ENCODE measurements at regions not wholly inside any gene's neighbourhood (a gene's known extent, or its start where the extent isn't known, plus 50 kb on each side); places are given as distances from the start of the nearest gene placed in this dataset.

- Histone ChIP-seq H3K36me3 (no peaks in the 10 kb centered on the region), H3K27me3 (ENCODE audit: low read depth) (no peaks in the 10 kb centered on the region), H3K27ac (replicated peaks) (no peak overlapping the region), H3K4me1 (no peaks in the 10 kb centered on the region), H3K9me3 (replicated peaks) (no peaks in the 10 kb centered on the region), H3K4me3 (no peak overlapping the region)
- no peak for TF ChIP-seq CTCF (IDR thresholded peaks at IDR 0.05; ENCODE audit: borderline replicate concordance)
- DNase-seq = no peak
- intact Hi-C loops (cut with micrococcal nuclease) = no loop called here
Observed at GRCh38 chr2:155513248-155513647, 814.8 kb downstream of the KCNJ3 start.

DNA sequence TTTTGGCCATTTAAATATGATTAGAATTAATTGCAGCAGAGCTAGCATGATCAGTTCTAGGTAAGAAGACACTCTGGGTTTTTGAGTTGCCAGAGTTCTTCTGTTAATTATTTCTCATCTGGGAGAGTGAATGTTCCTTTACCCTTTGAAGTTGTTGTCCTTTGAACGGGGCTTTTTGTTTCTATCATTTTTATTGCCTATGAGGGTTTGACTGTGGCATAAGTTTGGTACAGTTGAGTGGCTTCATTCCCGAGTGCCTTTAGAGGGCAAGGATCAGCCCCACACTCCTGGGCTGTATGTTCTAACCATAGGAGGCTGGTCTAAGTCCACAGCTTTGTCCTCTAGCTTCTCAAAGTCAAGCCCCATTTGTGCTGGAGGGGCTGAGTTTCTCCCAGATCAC is 804.3 kb downstream of the KCNJ3 start:
- intact Hi-C loops (cut with micrococcal nuclease) = no loop called here
- DNase-seq = no peak
- Histone ChIP-seq H3K36me3 (no peaks in the 10 kb centered on the region), H3K27ac (replicated peaks) (no peak overlapping the region), H3K27me3 (ENCODE audit: low read depth) (no peaks in the 10 kb centered on the region), H3K4me1 (no peaks in the 10 kb centered on the region), H3K4me3 (no peak overlapping the region), H3K9me3 (replicated peaks) (peaks cover 19% of the 10 kb centered on the region)
- no peak for TF ChIP-seq CTCF (IDR thresholded peaks at IDR 0.05; ENCODE audit: borderline replicate concordance)

- Histone ChIP-seq H3K27me3 (ENCODE audit: low read depth) (no peaks in the 10 kb centered on the region), H3K27ac (replicated peaks) (no peak overlapping the region)
Observed at GRCh38 chr2:155498106-155498505, 799.6 kb downstream of the KCNJ3 start.

DNA sequence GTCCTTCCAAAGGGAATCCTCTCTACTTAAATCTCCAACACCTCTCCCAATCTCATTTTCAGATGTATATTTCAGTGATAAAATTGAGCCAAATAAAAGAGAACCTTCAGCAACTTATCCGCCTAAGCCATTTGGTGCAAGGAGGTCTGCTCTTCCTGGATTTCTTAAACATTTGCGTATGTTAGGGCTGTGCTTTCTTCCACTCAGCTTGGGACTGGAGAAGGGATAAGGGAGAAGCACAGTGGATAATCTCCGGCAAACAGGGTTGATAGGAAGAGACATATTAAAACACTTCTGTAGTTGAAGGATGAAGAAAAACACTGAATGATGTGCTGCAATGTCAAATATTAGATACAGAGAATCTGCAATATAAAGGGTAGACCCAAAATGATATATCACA is 796.2 kb downstream of the KCNJ3 start:
- Histone ChIP-seq H3K36me3 (no peaks in the 10 kb centered on the region), H3K4me3 (no peak overlapping the region), H3K4me1 (no peaks in the 10 kb centered on the region), H3K27ac (replicated peaks) (no peak overlapping the region), H3K27me3 (ENCODE audit: low read depth) (no peaks in the 10 kb centered on the region), H3K9me3 (replicated peaks) (peaks cover 9% of the 10 kb centered on the region)
- intact Hi-C loops (cut with micrococcal nuclease) = no loop called here
- DNase-seq = no peak
- TF ChIP-seq CTCF (IDR thresholded peaks at IDR 0.05; ENCODE audit: borderline replicate concordance) = no peak

More at GRCh38 chr2:155498106-155498505, 799.6 kb downstream of the KCNJ3 start:
- intact Hi-C loops (cut with micrococcal nuclease) = no loop called here
- DNase-seq = no peak
- H3K4me1 ChIP-seq = no peaks in the 10 kb centered on the region
- no peaks in the 10 kb centered on the region for H3K36me3 ChIP-seq
- peaks cover 15% of the 10 kb centered on the region for H3K9me3 ChIP-seq (replicated peaks)
- no peak for TF ChIP-seq CTCF (IDR thresholded peaks at IDR 0.05; ENCODE audit: borderline replicate concordance)
- no peak overlapping the region for H3K4me3 ChIP-seq

DNA sequence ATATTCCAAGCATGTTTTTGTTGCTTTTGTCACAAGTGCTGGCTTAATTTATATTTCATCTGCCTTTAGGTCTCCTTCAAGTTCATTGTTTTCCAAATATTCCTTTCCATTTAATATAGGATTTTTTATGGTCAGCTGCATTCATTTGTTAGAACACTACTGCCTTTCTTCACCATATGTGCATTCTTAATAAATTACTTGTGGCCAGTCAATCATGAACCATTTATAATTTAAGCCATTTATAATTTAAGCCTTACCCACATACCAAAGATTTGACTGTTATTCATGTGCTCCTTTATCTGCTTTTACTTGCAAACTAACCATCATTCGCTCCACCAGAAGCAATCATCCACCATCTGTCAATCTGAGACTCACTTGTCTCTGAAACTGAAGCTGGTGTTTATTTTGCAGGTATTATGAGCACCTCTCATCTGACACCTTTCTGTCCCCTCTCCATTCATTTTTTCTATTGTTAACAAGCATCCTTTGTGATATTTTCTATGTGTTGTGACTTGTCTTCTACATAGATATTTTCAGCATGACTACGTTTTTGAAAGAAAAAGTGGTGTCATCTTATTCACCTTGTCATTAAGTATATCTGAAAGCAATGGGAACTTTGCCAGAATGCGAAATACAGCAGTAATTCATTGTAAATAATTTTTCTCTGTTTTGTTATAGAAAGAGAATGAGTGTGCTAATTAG is 786.8 kb downstream of the KCNJ3 start:
- TF ChIP-seq CTCF (IDR thresholded peaks at IDR 0.05; ENCODE audit: borderline replicate concordance) = no peak
- Histone ChIP-seq H3K9me3 (replicated peaks) (no peaks in the 10 kb centered on the region), H3K4me1 (no peaks in the 10 kb centered on the region), H3K36me3 (no peaks in the 10 kb centered on the region), H3K4me3 (no peak overlapping the region), H3K27ac (replicated peaks) (no peak overlapping the region), H3K27me3 (ENCODE audit: low read depth) (no peaks in the 10 kb centered on the region)
- intact Hi-C loops (cut with micrococcal nuclease) = no loop called here
- DNase-seq = no peak

Data from left ventricle myocardium inferior (tissue), 1 donor.